ENCODE measurements at regions not wholly inside any gene's neighbourhood (a gene's known extent, or its start where the extent isn't known, plus 50 kb on each side); places are given as distances from the start of the nearest gene placed in this dataset.

- H3K27ac ChIP-seq: no peak overlapping the region
- no peaks in the 10 kb centered on the region for H3K9me3 ChIP-seq
- H3K36me3 ChIP-seq: no peaks in the 10 kb centered on the region
- no peak for DNase-seq (ENCODE audit: extremely low spot score in 2 of 2)
- no peaks in the 10 kb centered on the region for H3K27me3 ChIP-seq
- peaks cover 9% of the 10 kb centered on the region for H3K4me1 ChIP-seq
- TF ChIP-seq POLR2AphosphoS5 (IDR thresholded peaks at IDR 0.05; ENCODE audit: insufficient read depth in 1 of 2, low read depth in 1 of 2) (no peak), CTCF (IDR thresholded peaks at IDR 0.05) (no peak), POLR2A (IDR thresholded peaks at IDR 0.05) (no peak)
- H3K4me3 ChIP-seq: no peak overlapping the region
- intact Hi-C loops (cut with DNase I): no loop called here
Observed at GRCh38 chr12:19596434-19597166, 157.3 kb downstream of the AEBP2 start.

- H3K9me3 ChIP-seq: no peaks in the 10 kb centered on the region
- no peak overlapping the region for H3K4me3 ChIP-seq
- H3K27me3 ChIP-seq: no peaks in the 10 kb centered on the region
- peaks cover 9% of the 10 kb centered on the region for H3K4me1 ChIP-seq
- TF ChIP-seq POLR2A (IDR thresholded peaks at IDR 0.05) (no peak), CTCF (IDR thresholded peaks at IDR 0.05) (no peak), POLR2AphosphoS5 (IDR thresholded peaks at IDR 0.05; ENCODE audit: insufficient read depth in 1 of 2, low read depth in 1 of 2) (no peak)
- H3K27ac ChIP-seq: no peak overlapping the region
- no peaks in the 10 kb centered on the region for H3K36me3 ChIP-seq
- intact Hi-C loops (cut with DNase I): no loop called here
- no peak for DNase-seq (ENCODE audit: extremely low spot score in 2 of 2)
Observed at GRCh38 chr12:19597167-19598026, 158.1 kb downstream of the AEBP2 start.

- H3K4me3 ChIP-seq: no peak overlapping the region
- TF ChIP-seq POLR2AphosphoS5 (IDR thresholded peaks at IDR 0.05; ENCODE audit: insufficient read depth in 1 of 2, low read depth in 1 of 2) (no peak), CTCF (IDR thresholded peaks at IDR 0.05) (no peak), POLR2A (IDR thresholded peaks at IDR 0.05) (no peak)
Observed at GRCh38 chr12:19605720-19606119, 166.4 kb downstream of the AEBP2 start.

GRCh38 chr12:19608039-19608438 is 168.7 kb downstream of the AEBP2 start:
- intact Hi-C loops (cut with DNase I): no loop called here
- Histone ChIP-seq H3K4me3 (no peak overlapping the region), H3K27ac (no peak overlapping the region), H3K9me3 (no peaks in the 10 kb centered on the region), H3K4me1 (peaks cover 9% of the 10 kb centered on the region), H3K36me3 (no peaks in the 10 kb centered on the region), H3K27me3 (no peaks in the 10 kb centered on the region)
- TF ChIP-seq POLR2AphosphoS5 (IDR thresholded peaks at IDR 0.05; ENCODE audit: insufficient read depth in 1 of 2, low read depth in 1 of 2): no peak
- no peak for TF ChIP-seq POLR2A (IDR thresholded peaks at IDR 0.05)
- DNase-seq (ENCODE audit: extremely low spot score in 2 of 2): no peak

More at GRCh38 chr12:19605720-19606119, 166.4 kb downstream of the AEBP2 start:
- Histone ChIP-seq H3K27me3 (no peaks in the 10 kb centered on the region), H3K9me3 (no peaks in the 10 kb centered on the region), H3K27ac (no peak overlapping the region), H3K36me3 (no peaks in the 10 kb centered on the region), H3K4me1 (peaks cover 9% of the 10 kb centered on the region)
- DNase-seq (ENCODE audit: extremely low spot score in 2 of 2): no peak
- intact Hi-C loops (cut with DNase I): no loop called here

- no peak for DNase-seq (ENCODE audit: extremely low spot score in 2 of 2)
- Histone ChIP-seq H3K4me3 (no peak overlapping the region), H3K4me1 (peaks cover 7% of the 10 kb centered on the region), H3K27me3 (no peaks in the 10 kb centered on the region), H3K27ac (no peak overlapping the region), H3K9me3 (no peaks in the 10 kb centered on the region), H3K36me3 (no peaks in the 10 kb centered on the region)
- intact Hi-C loops (cut with DNase I): no loop called here
- TF ChIP-seq CTCF (IDR thresholded peaks at IDR 0.05) (no peak), POLR2AphosphoS5 (IDR thresholded peaks at IDR 0.05; ENCODE audit: insufficient read depth in 1 of 2, low read depth in 1 of 2) (no peak), POLR2A (IDR thresholded peaks at IDR 0.05) (no peak)
Observed at GRCh38 chr12:19613051-19613535, 173.8 kb downstream of the AEBP2 start.
